CD4-positive, alpha-beta T cell treated with Interferon alpha-2 for 1 hour (primary cell): ENCODE measurements at regions not wholly inside any gene's neighbourhood (a gene's known extent, or its start where the extent isn't known, plus 50 kb on each side); places are given as distances from the start of the nearest gene placed in this dataset.
A peak's percentile ranks its signal among the peaks of the same experiment; 100 is the strongest.

ENCODE experiments used
- DNase-seq, 2 donors: peaks; one replicate each; pipeline ENCODE4 v3.0.0-alpha.2; 2020 to 2022

DNA sequence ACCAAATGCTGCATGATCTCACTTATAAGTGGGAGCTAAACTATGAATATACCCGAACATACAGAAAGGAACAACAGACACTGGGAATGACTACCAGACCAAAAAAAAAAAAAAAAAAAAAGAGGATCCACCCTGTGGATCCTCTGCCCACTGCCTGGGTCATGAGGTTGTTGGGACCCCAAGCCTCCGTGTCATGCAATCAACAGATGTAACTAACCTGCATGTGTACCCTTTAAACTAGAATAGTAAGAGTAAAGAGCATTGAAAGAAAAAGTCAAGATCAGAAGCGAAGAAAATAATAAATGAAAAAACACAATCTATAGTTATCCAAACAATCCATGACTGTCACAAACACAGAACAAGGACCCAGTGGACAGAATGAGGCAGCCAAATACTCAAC is 109.5 kb upstream of the TOP3B start:
- no peak for DNase-seq

DNA sequence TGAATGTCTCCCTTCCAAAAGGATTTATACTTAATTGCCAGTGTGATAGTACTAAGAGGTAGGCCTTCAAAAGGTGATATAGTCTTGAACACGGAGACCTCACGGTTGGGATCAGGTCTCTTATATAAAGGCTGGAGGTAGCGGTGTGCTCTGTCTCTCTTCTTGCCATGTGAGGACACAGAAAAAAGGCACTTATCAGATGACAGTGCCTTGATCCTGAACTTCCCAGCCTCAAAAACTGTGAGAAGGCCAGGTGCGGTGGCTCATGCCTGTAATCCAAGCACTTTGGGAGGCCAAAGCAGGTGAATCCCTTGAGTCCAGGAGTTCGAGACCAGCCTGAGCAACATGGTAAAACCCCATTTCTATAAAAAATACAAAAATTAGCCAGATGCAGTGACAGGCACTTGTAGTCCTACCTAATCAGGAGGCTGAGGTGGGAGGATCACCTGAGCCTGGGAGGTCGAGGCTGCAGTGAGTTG is 108.9 kb upstream of the TOP3B start:
- no peak for DNase-seq

DNA sequence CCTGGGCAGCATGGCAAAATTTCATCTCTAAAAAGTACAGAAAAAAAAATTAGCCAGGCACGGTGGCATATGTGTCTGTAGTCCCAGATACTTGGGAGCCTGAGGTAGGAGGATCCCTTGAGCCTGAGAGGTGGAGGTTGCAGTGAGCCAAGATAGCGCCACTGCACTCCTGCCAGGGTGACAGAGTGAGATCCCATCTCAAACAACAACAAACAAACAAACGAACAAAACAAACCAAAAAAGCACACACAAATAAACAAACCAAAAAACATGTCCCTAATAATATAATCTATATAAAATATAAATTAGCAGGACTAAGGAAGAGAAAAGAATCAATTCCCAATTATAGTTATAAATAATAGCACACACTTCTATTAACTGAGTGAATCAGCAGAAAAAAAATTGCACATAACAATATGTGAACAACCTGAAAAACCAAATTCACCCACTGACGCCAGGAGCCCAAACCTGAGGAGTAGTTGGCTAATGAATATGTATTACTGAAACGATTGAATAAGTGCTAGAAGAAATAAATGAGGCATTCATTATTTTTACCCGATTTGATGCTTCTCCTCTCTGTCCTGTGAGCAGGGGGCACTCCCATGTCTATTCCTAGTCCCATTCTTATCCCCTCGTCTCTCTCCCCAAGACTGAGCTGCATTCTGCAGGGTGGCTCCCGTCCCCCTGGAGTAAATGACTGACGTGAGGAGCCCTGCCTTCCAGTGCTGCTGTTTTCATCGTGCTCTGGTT is 108.2 kb upstream of the TOP3B start:
- DNase-seq, result no peak

DNA sequence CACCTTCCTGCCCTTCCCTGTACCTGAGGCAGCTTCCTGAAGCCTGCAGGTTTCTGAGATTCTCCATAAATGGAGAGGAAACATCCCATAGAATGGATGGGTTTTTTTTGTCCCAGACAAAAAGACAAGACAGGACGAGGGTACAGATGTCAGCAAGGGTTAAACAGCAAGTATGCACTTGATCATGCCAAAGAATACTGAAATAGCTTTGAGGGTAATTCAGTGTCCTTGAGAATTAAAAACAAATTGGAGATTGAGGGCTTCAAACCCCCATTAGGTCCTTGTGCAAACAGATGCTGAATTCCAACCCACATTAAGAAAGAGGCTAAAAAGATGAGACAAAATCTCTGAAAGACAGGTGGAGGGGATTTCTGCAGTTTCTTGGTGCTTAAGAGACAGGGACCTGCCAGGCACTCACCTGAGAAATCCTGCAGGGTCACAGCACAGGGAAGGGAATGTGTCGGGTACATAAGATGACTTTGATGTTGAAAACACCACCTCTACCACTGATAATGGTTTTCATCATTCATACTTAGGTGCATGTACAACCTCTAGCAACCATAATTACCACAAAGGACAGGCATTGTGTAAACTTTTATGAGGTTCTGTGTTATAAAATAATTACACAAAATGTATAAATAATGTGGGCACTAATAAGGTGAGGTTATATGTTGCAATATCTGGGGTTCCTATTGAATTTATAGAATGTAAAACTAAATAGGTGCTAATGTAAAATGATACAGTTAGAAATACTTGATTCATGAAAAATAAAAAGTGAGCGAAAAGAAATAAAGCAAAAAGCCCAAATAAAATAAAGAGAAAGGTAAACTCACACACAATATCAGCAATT is 107.1 kb upstream of the TOP3B start:
- DNase-seq, result no peak

DNA sequence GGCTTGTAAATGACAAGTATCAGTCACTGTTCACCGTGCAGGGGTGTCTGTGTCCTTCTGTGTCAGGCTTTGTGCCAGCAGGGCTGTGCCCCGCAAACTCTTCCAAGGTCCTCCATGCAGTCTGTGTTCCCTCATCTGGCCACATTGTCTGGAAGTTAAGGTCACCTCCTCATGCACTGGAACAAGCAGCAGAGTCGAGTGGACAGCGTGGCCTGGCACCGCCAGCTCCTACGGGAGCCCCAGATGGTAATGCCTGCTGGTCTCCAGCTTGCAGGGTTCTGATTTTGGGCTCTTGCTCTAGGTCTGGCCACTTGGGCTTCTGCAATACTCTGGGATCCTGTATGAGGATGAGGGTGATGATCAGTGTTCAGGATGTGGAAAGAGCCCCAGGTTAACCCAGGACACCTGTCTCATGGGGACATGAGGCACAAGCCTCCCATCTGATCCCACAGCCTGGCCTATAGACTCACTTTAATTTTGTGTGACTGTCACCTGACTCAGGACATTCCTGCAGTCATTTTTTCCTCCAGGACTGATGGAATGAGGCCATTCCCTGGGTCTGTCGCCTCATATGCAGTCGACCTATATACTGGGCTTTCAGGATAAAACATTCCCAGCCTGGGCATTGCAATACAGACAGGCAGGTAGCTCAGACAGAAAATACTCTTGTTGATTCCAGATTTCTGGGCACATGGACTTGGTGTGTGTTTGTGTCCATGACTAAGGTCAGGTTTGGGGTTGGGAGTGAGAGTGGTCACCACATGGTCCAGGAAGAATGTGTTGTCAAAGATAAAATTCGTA is 106.3 kb upstream of the TOP3B start:
- no peak for DNase-seq

DNA sequence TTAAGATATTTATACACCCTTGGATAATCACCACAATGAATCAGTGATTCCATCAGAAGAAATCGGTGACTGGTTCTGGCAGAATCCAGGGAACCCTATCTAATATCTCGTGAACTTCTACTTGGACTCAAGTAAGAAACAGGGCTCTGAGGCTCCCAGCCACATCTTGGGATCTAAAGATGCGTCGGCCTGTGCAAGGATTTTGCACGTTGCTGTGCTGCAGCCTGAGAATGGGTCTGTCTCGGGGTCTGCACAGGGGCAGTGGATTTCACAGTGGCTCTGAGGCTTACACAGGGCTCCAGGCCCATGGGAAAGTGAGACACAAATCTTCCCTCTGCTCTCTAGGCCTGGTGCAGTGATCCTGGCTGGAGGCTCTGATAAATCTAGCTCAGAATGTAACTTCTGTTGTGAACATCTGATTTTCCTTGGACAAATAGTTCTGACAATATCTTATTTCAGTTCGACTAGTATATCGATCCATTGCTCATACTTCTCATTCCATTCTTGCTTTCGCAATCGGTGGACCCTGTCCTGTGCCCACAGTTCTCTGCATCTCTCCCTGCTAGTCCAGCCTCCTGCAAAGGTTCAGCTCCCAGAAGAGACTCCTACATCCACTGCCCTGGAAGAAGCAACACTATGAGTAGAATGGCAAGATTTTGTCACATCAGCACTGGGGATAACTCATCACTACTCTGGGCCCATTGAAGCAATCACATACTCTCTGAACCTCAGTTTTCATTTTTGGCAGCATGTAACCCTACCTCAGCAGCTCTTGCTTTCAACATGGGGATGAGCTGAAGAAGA is 105.5 kb upstream of the TOP3B start:
- no peak for DNase-seq

DNA sequence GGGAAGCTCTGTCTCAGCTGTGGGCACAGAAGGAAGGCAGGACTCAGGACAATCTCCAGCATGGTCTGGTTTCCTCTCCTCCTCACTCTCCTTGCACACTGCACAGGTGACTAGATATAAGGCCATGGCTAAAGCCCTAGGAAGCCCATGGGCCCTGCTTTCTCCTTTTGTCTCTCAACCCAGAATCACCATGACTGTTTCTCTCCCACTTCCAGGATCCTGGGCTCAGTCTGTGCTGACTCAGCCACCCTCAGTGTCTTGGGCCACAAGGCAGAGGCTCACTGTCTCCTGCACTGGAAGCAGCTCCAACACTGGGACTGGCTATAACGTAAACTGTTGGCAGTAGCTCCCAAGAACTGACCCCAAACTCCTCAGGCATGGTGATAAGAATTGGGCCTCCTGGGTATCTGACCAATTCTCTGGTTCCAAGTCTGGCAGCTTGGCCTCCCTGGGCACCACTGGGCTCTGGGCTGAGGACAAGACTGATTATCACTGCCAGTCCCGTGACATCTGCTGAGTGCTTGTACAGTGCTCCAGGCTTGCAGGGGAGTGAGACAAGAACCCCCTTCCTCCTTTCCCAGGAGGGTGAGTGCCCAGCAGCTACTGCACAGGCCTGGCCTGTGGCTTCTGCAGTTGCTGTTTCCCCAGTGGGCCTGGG is 104.0 kb upstream of the TOP3B start:
- no peak for DNase-seq

DNA sequence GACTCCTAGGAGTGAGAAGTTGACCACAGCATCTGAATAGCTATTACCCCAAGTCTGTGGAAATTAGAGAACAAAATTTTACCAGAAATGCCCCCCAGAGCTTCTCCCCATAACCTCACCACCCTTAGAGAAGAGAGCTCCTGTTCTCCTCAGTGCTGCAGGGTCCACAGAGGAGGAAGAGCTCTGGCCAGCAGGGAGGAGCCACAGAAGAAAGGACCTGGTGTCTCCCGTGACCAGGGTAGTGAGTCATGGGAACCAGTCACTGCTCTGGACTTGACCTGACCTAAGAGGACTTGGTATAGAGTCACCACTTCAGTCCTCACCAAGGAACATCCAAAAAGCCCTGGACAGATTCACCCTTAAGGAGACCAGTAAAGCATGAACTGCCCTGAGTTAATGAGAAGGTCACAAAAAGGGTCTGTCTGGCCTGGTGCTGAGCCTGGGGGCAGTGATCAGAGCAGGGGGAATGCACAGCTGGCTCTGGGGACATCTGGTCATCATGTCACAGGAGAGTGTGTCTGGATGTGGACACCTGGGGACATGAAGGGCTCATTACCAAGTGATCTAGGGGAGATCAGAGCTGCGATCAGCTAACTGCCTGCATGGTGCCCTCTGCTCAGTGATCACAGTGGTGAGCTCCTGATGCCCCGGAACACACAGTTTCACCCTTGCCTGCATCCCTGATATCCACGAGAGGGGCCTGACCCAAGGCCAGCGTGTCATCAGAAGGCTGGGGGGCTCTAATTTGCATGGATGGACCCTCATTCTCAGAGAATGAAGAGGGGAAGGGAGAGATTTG is 103.3 kb upstream of the TOP3B start:
- peak in 1 of 2 donors; percentile 57 for DNase-seq

DNA sequence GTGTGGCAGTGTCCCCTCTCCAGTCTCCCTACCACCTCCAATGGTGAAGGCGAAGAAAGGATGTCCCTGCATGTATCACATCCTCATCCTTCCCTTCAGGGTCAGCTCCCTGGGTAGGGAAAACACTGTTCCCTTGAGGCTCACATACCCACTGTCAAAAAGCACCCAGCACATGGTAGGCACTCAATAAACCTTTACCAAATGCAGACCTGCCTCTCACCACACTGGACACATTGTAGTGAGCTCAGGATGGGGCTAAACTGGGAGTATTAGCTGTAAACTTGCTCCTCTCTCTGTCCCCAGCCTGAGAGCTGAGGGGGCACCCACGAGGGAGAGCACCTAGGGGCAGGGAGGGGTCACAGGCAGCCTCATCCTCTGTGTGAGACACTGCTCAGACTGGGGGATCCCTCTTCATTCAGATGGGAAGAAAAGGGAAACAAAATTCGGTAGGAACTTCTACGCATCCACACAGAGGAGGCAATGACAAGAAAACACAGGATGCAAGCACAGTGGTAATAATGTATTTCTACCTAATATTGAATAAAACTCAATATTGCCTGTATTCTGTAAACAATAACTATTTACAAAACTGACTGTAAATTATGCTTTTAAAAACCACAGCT is 101.6 kb upstream of the TOP3B start:
- no peak for DNase-seq

DNA sequence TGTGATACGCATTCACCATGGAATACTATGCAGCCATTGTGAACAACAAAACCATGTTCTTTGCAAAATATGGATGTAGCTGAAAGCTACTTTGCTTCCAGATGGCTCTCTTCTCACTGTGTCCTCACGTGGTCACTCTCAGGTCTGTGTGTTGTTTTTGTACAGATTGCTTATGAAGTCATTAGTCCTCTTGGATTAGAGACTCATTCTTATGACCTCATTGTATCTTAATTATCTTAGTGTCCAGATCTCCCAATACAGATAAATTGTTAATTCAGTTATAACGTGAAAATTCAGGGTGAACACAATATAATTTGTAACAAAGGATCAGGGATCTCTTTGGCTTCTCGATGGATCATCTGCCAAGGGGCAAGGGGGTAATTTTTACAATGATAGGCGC is 100.4 kb upstream of the TOP3B start:
- DNase-seq, result no peak

DNA sequence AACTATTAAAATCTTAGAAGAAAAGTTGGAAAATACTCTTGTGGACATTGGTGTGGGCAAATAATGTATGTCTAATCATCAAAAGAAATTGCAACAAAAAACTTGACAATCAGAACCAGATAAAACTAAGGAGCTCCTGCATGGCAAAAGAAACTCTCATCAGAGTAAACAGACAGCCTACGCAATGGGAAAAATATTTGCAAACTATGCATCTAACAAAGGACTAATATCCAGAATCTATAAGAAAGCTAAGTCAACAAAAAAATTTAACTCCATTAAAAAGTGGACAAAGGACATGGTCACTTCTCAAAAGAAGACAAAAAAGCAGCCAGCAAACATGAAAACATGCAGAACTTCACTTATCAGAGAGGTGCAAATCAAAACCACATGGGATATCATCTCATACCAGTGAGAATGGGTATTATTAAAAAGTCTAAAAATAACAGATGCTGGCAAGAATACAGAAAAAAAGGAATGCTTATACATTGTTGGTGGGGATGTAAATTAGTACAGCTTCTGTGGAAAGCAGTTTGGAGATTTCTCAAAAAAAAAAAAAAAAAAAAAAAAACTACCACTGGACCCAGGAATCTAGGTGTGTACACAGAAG is 99.7 kb upstream of the TOP3B start:
- DNase-seq, result no peak

DNA sequence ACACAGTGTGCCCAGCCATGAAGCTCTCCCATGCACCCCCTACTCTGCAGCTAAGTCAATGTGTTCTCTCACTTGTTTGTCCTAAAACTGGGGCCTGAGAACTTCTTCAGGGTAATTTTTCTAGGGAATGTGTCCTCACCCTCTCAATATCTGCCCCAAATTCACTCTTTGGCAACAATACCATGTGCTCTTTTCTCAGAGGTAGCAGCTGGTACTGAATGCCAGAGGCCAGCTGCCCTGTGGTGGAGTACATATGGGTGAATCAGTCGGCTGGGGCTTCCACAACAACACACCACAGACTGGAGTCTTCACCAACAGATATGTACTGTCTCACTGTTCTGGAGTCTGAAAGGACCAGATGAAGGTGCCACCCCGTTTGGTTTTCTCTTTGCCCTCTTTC is 97.7 kb upstream of the TOP3B start:
- DNase-seq, result no peak

DNA sequence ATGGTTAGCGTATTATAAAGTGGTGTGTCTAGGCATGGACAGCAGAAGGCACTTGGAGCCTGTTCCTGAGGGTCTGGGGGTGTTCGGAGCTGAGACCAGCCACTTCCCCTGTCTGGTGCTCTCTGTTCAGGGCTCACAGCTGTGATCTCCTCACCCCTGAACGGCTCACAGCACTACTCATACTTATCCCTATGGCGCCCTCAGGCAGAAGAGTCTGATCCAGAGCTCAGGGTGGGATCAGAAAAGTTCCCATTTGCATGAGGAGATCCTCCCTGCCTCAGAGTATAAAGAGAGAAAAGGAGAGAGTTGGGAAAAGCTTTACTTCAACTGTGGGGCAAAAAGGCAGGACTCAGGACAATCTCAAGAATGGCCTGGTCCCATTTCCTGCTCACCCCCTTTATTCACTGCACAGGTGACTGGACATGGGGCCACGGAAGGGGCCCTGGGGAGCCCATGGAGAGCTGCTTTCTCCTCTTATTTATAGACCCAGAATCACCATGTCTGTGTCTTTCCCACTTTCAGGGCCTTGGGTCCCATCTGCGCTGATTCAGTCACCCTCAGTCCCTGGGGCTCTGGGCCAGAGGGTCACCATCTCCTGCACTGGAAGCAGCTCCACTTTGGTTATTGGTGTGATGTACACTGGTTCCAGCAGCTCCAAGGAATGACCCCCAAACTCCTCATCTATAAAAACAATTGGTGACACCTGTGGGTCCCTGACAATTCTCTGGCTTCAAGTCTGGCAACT is 97.0 kb upstream of the TOP3B start:
- no peak for DNase-seq

DNA sequence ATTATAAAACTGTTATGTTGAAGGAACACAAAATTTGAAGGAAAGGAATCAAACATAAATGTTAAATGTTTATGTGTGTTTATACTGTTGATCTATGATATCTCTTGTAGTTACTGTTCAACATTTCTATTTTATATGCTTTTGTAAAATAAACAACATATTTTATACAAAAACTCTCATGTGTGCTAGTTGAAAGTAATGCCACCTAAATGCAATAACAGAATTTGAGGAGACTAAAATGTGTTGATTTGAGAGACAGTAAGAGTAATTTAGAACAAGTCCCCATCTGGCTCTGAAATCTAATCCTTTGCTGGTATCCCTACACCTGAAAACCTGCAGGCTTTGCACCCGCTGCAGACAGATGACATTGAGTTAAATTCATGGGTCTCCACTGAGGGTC is 95.7 kb upstream of the TOP3B start:
- DNase-seq, result no peak

DNA sequence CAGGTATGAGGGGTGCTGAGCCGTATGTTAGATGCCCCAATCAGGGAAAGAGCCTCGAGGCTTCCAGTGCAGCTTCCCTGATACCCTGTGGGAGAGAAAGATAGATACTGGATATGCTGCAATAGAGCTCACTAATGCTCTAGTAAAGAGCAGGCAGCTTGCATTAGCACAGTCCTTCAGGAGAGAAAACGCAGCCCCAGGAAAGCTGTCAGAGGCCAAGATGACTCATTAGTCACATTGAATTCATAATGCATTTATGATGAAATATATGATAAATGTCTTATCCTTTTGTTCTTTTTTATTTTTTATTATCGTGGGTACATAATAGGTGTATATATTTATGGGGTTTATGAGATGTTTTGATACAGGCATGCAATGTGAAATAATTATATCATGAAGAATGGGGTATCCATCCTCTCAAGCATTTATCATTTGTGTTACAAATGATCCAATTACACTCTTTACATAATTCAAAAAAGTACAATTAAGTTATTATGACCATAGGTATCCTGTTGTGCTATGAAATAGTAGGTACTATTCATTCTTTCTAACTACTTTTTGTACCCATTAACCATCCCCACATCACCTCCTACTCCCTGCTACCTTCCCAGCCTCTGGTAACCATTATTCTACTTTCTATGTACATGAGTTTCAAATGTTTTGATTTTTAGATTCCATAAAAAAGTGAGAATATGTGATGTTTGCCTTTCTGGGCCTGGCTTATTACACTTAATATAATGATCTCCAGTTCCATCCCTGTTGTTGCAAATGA is 94.5 kb upstream of the TOP3B start:
- no peak for DNase-seq

DNA sequence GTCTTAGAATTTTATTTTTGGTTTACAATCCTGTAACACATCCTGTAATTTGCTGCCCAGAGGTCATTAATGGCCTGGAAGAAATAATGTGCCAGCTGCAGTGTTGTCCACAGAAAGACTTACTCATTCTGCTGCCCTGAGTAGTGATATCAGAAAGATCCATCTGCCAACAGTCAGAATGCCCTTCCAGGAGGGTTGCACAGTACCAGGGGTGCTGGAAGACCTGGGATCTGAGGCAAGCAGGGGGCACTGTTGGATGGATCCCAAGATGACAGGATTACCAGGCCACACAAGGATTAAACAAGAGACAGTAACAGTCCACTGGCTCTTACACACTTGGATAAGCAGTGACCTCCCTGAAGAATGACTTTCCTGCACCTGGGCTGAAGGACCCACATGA is 93.8 kb upstream of the TOP3B start:
- no peak for DNase-seq

DNA sequence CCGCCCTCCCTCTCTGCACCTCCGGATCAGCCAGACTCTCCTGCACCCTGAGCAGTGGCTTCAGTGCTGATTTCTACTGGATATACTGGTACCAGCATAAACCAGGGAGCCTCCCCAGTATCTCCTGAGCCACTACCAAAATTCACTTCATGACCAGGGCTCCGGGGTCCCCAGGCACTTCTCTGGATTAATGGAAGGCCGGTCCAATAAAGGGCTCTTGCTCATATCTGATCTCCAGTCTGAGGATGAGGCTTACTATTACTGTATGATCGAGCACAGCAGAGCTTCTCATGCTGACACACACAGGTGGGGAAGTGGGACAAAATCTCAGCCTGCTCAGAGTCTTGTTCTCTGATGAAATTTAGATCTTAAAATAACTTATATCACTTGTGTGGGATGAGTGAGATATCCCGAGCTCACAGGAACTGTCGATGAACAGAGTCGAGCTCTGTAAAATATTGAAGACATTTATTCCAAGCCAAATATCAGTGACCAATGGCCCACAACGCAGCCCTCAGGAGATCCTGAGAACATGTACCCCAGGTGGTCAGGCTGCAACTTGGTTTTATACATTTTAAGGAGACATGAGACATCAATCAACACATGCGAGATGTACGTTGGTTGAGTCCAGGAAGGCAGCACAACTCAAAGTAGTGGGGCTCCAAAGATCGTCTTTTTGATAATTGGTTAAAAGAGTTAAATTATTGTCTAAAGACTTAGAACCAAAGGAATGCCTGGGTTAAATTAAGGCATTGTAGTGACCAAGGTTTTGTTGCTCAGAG is 93.0 kb upstream of the TOP3B start:
- DNase-seq, result no peak
